ENCODE measurements at regions not wholly inside any gene's neighbourhood (a gene's known extent, or its start where the extent isn't known, plus 50 kb on each side); places are given as distances from the start of the nearest gene placed in this dataset.

- TF ChIP-seq PATZ1 (CRISPR knock-in tag; IDR thresholded peaks at IDR 0.05; ENCODE audit: borderline replicate concordance) (no peak), TOX (CRISPR knock-in tag; IDR thresholded peaks at IDR 0.05; ENCODE audit: borderline replicate concordance) (no peak), SNAI2 (CRISPR knock-in tag; IDR thresholded peaks at IDR 0.05) (no peak), ZNF8 (CRISPR knock-in tag; IDR thresholded peaks at IDR 0.05) (no peak), OSR1 (CRISPR knock-in tag; IDR thresholded peaks at IDR 0.05) (no peak), GLIS3 (CRISPR knock-in tag; IDR thresholded peaks at IDR 0.05) (no peak), CREB5 (CRISPR knock-in tag; IDR thresholded peaks at IDR 0.05; ENCODE audit: low read depth) (no peak)
Measured at GRCh38 chr10:65762311-65762710, 1163.5 kb upstream of the LRRTM3 start (continued).

GRCh38 chr10:65765006-65765541 lies 1160.8 kb upstream of the LRRTM3 start:
- TF ChIP-seq BACH2 (CRISPR knock-in tag; IDR thresholded peaks at IDR 0.05; ENCODE audit: borderline replicate concordance) = no peak
- TF ChIP-seq ZFP30 (CRISPR knock-in tag; IDR thresholded peaks at IDR 0.05) = no peak
- no peak for TF ChIP-seq TCF4 (CRISPR knock-in tag; IDR thresholded peaks at IDR 0.05; ENCODE audit: borderline replicate concordance)
- no peak for TF ChIP-seq POU6F1 (CRISPR knock-in tag; IDR thresholded peaks at IDR 0.05; ENCODE audit: borderline replicate concordance, low read depth)
- no peak for TF ChIP-seq ZFP3 (CRISPR knock-in tag; IDR thresholded peaks at IDR 0.05)
- TF ChIP-seq SNAI2 (CRISPR knock-in tag; IDR thresholded peaks at IDR 0.05) = no peak
- no peak for TF ChIP-seq TSHZ2 (CRISPR knock-in tag; IDR thresholded peaks at IDR 0.05)
- TF ChIP-seq PPARA (CRISPR knock-in tag; IDR thresholded peaks at IDR 0.05; ENCODE audit: borderline replicate concordance) = no peak
- TF ChIP-seq OSR1 (CRISPR knock-in tag; IDR thresholded peaks at IDR 0.05) = no peak
- no peak for ATAC-seq

GRCh38 chr10:65769828-65770227 lies 1156.0 kb upstream of the LRRTM3 start:
- no peak for ATAC-seq
- no peak for TF ChIP-seq BACH2 (CRISPR knock-in tag; IDR thresholded peaks at IDR 0.05; ENCODE audit: borderline replicate concordance)
- no peak for TF ChIP-seq POU6F1 (CRISPR knock-in tag; IDR thresholded peaks at IDR 0.05; ENCODE audit: borderline replicate concordance, low read depth)
- no peak for TF ChIP-seq TOX (CRISPR knock-in tag; IDR thresholded peaks at IDR 0.05; ENCODE audit: borderline replicate concordance)

GRCh38 chr10:65778753-65779152 lies 1147.1 kb upstream of the LRRTM3 start:
- TF ChIP-seq CREB5 (CRISPR knock-in tag; IDR thresholded peaks at IDR 0.05; ENCODE audit: low read depth) (no peak), ESRRG (CRISPR knock-in tag; IDR thresholded peaks at IDR 0.05) (no peak), OSR1 (CRISPR knock-in tag; IDR thresholded peaks at IDR 0.05) (no peak), TCF4 (CRISPR knock-in tag; IDR thresholded peaks at IDR 0.05; ENCODE audit: borderline replicate concordance) (no peak), PATZ1 (CRISPR knock-in tag; IDR thresholded peaks at IDR 0.05; ENCODE audit: borderline replicate concordance) (no peak), BACH2 (CRISPR knock-in tag; IDR thresholded peaks at IDR 0.05; ENCODE audit: borderline replicate concordance) (no peak), CSDC2 (CRISPR knock-in tag; IDR thresholded peaks at IDR 0.05) (no peak)
- no peak for ATAC-seq
